RPMI7951 (cell line): ENCODE measurements at regions not wholly inside any gene's neighbourhood (a gene's known extent, or its start where the extent isn't known, plus 50 kb on each side); places are given as distances from the start of the nearest gene placed in this dataset.

Experiments used
- DNase-seq: peaks from one replicate; pipeline ENCODE4 v3.0.0-alpha.2; 2012; ENCODE audit warnings: low read depth

GRCh38 chr7:132072873-132073272 is 503.4 kb downstream of the PLXNA4 start:
- DNase-seq: no peak

GRCh38 chr7:132072165-132072564 is 504.1 kb downstream of the PLXNA4 start:
- DNase-seq: no peak

DNA sequence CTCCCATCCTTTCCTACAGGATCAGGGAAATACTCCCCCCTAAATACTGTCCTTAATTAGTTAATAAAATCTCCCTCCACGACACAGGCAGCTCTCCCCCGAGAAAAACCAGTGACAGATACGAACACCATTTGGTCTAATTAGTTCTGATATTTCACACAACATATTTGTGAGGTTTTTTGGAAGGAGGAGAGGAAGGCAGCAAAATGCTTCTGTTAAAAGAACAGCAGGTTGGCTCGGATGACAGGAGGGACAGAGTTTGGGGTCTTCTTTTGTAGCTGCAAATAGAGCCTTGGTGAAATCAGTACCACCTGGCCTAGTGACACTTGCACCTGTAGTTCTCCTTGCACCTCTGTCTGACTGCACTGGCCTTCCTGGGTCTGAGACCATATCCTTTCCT is 507.0 kb downstream of the PLXNA4 start:
- DNase-seq: no peak

GRCh38 chr7:132066761-132067171 is 509.5 kb downstream of the PLXNA4 start:
- DNase-seq: peak; percentile 52

DNA sequence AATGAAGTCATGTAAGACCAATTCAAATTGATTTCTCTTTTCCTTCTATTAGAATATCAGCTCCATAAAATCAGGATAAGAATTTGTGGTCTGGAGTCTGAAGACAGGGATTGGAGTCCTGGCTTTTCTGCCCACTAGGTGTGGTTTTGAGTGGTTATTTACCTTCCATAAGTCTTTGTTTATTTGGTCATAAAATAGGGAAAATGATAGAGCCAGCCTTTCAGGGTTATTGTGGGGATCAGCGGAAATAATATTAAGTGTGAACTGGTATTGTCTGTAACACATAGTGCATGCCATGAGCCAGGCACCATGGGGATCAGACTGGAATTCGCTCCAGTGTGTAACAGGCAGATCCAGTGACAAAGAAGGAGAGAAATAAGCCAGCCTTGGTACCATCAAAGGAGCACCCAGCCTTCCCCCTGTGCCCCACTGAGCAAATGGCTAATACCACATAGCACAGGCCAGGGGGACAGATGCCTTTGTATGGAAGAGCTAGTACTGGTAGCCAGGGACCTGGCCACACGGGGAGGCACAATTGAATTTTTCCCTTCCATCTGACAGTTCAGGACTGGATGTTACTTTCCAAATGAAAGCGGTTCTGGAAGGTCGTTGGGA is 509.7 kb upstream of the PODXL start:
- DNase-seq: no peak

- DNase-seq: peak; percentile 97
Observed at GRCh38 chr7:132065193-132065988, 509.0 kb upstream of the PODXL start.

GRCh38 chr7:132063800-132064199 is 507.4 kb upstream of the PODXL start:
- DNase-seq: no peak

DNA sequence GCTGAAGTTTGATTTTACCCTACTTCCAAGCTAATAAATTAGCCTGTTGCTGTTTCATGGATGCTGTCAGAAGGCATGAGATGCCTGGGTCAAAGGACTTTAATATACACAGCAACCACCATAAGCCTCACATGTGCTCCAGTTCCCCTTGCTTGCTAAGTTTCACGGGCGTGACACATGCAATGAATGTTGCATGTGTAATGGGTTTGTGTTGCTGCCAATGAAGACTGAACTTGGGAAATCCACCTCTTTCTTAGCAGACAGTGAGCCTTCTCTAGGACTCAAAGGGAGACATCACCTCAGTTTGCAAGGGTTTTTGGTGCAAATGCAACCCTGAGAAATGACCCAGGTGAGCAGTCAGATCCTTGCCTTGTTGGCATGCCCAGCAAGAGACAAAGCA is 505.5 kb upstream of the PODXL start:
- no peak for DNase-seq

- no peak for DNase-seq
Observed at GRCh38 chr7:132059141-132059540, 502.7 kb upstream of the PODXL start.

- DNase-seq: no peak
Observed at GRCh38 chr7:132055336-132056120, 499.1 kb upstream of the PODXL start.

- no peak for DNase-seq
Observed at GRCh38 chr7:132053871-132054270, 497.4 kb upstream of the PODXL start.

- peak; percentile 18 for DNase-seq
Observed at GRCh38 chr7:132051311-132051710, 494.9 kb upstream of the PODXL start.

- peak; percentile 42 for DNase-seq
Observed at GRCh38 chr7:132049462-132050304, 493.3 kb upstream of the PODXL start.

DNA sequence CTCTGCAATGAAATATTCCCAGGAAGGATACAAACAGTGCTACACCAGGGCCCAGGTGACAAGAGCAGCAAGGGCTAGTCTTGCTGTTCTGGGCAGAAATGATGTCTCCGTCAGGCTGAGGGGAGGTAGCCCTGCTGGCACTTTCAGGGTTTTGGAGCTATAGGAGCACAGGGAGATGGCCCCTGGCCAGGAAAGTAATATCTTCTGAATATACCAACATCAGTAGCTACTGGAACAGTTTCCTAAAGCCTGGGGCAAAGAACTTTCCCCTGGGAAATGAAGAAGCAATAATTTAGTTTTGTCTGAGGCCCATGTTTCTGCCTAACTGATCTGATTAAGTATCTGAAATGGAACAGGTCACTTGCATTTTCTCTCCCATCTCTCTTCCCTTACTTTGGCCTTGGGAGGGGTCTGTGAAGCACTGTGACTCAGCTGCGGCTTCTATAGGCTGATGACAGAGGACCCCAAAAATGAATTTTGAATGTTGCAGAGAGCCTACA is 489.1 kb upstream of the PODXL start:
- no peak for DNase-seq

GRCh38 chr7:132045002-132045401 is 488.6 kb upstream of the PODXL start:
- DNase-seq: no peak

- no peak for DNase-seq
Observed at GRCh38 chr7:132044247-132044646, 487.8 kb upstream of the PODXL start.

GRCh38 chr7:132041108-132041507 is 484.7 kb upstream of the PODXL start:
- no peak for DNase-seq

DNA sequence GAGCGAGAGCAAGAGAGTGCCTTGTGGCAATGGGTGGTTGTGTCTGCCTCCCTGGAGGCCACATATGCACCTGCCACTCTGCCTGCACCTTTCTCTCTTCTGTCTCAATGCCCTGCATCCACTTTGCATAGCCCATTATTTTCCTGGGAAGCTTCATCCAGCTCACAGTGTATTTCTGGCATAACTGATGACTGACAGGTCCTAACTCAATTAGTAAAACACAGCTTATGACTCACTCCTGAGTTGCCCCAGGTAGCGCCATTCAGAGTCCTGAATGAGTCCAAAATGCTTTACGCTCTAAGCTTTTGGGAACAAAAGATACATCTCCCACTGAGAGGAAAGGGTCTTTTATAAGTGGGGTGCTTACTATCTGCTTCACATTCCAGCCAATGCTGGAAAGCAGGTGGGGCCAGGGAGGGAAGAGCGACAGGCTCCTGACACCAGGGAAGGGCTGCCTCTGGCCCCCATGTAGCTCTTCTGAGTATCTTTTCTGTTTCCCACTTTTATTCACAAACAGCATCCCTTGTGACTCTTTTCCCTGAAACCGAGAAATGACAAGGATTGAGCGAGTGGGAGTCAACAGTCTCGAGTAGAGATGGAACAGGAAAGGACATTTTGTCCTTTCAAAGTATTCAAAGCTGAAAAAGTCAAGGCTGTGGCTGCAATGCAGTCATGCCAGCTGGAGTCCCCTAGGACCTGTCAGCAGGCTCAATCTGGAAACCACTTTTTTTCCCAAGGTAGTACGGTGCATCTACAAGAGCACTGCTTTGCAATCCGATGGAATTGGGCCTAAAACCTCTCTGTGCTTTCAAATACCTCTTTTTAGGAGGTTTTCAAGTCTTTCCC is 479.3 kb upstream of the PODXL start:
- no peak for DNase-seq

DNA sequence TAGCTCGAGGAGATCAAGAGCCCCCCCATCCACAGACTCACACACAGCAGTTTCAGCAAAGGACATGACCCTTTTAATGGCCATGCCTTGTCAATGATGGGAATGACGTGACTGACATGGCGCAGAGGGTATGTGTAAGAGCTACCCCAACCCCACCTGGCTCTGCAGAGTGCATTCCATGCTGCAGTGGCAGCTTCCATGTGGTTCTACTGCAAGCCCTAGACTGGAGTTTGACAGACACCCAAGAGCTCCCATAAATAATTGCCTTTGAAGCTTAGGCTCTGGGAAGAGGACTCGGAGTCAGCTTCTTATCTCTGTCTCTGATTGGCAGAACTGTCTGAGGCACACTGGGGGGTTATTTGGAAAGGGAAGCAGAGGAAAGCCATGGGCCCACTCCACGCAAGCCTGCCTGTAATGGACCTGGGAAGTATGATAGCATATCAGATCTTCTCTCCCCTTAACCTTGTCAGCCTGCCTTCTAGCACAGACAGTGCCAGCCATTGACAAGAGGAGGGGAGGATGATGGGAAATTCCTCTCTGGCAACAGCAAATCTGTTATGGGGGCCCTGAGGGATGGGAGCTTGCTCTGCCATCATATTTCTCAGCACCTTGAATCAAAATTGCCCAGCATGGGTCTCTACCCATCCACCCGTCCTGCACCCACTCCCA is 478.5 kb upstream of the PODXL start:
- DNase-seq: no peak

GRCh38 chr7:132030883-132031282 is 474.5 kb upstream of the PODXL start:
- DNase-seq: no peak
